MM.1S (cell line): ENCODE measurements at regions not wholly inside any gene's neighbourhood (a gene's known extent, or its start where the extent isn't known, plus 50 kb on each side); places are given as distances from the start of the nearest gene placed in this dataset.

Experiments used
- DNase-seq: peaks from one replicate; pipeline ENCODE4 v3.0.0-alpha.2; 2015
- H2AFZ ChIP-seq: fragments of 300-600 bp; sonication (generic); 2 replicates; pipeline ENCODE4 v1.6.0; 2016; ENCODE audit warnings: antibody characterized with exemption, low read length
- H3F3A ChIP-seq: fragments of 300-600 bp; sonication (generic); 2 replicates; pipeline ENCODE4 v1.6.1; 2016; ENCODE audit warnings: mild to moderate bottlenecking, antibody characterized with exemption, low read length, moderate library complexity, mixed read lengths; ENCODE audit not compliant: insufficient read depth
- H3K27ac ChIP-seq: fragments of 300-600 bp; sonication (generic); 2 replicates; pipeline ENCODE4 v1.5.1; 2016; ENCODE audit warnings: mild to moderate bottlenecking, low read length
- H3K27me3 ChIP-seq: fragments of 300-600 bp; sonication (generic); replicated peaks from 2 replicates; pipeline ENCODE4 v1.6.0; 2016; ENCODE audit warnings: low read length; ENCODE audit not compliant: insufficient read depth
- H3K36me3 ChIP-seq: fragments of 300-600 bp; sonication (generic); replicated peaks from 2 replicates; pipeline ENCODE4 v1.6.1; 2016; ENCODE audit warnings: mild to moderate bottlenecking, low read length, mixed read lengths; ENCODE audit not compliant: insufficient read depth
- H3K4me1 ChIP-seq: fragments of 300-600 bp; sonication (generic); 2 replicates; pipeline ENCODE4 v1.6.1; 2016; ENCODE audit warnings: low read length, mixed read lengths
- H3K4me2 ChIP-seq: fragments of 300-600 bp; sonication (generic); 2 replicates; pipeline ENCODE4 v1.6.0; 2016; ENCODE audit warnings: low read depth, low read length
- H3K4me3 ChIP-seq: fragments of 300-600 bp; sonication (generic); 2 replicates; pipeline ENCODE4 v1.5.1; 2016; ENCODE audit warnings: low read length, mixed read lengths
- H3K79me2 ChIP-seq: fragments of 300-600 bp; sonication (generic); 2 replicates; pipeline ENCODE4 v1.6.1; 2016; ENCODE audit warnings: mixed run types, low read length, mixed read lengths
- H3K9ac ChIP-seq: fragments of 300-600 bp; sonication (generic); 2 replicates; pipeline ENCODE4 v1.6.1; 2016; ENCODE audit warnings: low read length, mixed read lengths
- H3K9me2 ChIP-seq: fragments of 300-600 bp; sonication (generic); replicated peaks from 2 replicates; pipeline ENCODE4 v1.6.1; 2016; ENCODE audit warnings: mild to moderate bottlenecking, low read length, mixed read lengths; ENCODE audit not compliant: insufficient read depth
- H3K9me3 ChIP-seq: fragments of 300-600 bp; sonication (generic); replicated peaks from 2 replicates; pipeline ENCODE4 v1.6.1; 2016; ENCODE audit warnings: mild to moderate bottlenecking, low read length, mixed read lengths; ENCODE audit not compliant: insufficient read depth
- H4K20me1 ChIP-seq: fragments of 300-600 bp; sonication (generic); 2 replicates; pipeline ENCODE4 v1.6.1; 2016; ENCODE audit warnings: mild to moderate bottlenecking, low read length, moderate library complexity, mixed read lengths; ENCODE audit not compliant: insufficient read depth
- EZH2 ChIP-seq: fragments of 300-600 bp; sonication (generic); optimal IDR thresholded peaks from 2 replicates; pipeline ENCODE3; 2017; ENCODE audit warnings: low read depth, mild to moderate bottlenecking, antibody characterized with exemption, low read length, mixed read lengths
- EZH2phosphoT487 ChIP-seq: fragments of 300-600 bp; sonication (generic); IDR thresholded peaks from 2 replicates; pipeline ENCODE4 v1.6.1; 2018; ENCODE audit warnings: antibody characterized with exemption, low read length
- TF ChIP-seq, protein P1 (sequence below): fragments of 300-600 bp; sonication (generic); IDR thresholded peaks from 2 replicates; pipeline ENCODE4 v1.5.1; 2016; ENCODE audit warnings: antibody characterized with exemption, low read length, mixed read lengths

DNA sequence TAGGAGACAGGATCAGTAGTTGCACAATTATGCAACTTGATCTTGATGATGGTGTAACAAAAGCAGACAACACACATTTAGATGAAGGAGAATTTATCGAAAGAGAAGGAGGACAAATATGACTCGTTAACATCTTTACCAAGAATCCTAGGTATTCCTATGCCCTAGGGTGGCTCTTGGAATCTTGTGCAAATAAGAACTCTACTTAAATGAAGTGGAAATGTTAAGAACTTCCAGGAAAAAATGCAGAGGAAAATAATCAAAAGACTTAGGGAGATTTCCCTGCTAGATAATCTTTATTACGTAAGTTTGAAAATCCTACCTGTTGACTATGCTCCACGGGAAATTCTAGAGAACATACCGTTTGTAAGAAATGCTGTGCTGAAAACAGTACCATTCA, 485.4 kb downstream of the POM121L12 start:
- Histone ChIP-seq H4K20me1 (no peaks in the 10 kb centered on the region), H3K36me3 (no peaks in the 10 kb centered on the region), H3K4me2 (no peak overlapping the region), H3K27me3 (no peaks in the 10 kb centered on the region), H3F3A (no peaks in the 10 kb centered on the region), H2AFZ (no peak overlapping the region), H3K9me2 (no peaks in the 10 kb centered on the region), H3K9me3 (no peaks in the 10 kb centered on the region), H3K79me2 (no peaks in the 10 kb centered on the region), H3K4me1 (no peaks in the 10 kb centered on the region), H3K9ac (no peak overlapping the region), H3K27ac (no peak overlapping the region), H3K4me3 (no peak overlapping the region)
- TF ChIP-seq, protein P1, sequence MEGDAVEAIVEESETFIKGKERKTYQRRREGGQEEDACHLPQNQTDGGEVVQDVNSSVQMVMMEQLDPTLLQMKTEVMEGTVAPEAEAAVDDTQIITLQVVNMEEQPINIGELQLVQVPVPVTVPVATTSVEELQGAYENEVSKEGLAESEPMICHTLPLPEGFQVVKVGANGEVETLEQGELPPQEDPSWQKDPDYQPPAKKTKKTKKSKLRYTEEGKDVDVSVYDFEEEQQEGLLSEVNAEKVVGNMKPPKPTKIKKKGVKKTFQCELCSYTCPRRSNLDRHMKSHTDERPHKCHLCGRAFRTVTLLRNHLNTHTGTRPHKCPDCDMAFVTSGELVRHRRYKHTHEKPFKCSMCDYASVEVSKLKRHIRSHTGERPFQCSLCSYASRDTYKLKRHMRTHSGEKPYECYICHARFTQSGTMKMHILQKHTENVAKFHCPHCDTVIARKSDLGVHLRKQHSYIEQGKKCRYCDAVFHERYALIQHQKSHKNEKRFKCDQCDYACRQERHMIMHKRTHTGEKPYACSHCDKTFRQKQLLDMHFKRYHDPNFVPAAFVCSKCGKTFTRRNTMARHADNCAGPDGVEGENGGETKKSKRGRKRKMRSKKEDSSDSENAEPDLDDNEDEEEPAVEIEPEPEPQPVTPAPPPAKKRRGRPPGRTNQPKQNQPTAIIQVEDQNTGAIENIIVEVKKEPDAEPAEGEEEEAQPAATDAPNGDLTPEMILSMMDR = no peak
- TF ChIP-seq EZH2 (no peak), EZH2phosphoT487 (no peak)
- no peak for DNase-seq

DNA sequence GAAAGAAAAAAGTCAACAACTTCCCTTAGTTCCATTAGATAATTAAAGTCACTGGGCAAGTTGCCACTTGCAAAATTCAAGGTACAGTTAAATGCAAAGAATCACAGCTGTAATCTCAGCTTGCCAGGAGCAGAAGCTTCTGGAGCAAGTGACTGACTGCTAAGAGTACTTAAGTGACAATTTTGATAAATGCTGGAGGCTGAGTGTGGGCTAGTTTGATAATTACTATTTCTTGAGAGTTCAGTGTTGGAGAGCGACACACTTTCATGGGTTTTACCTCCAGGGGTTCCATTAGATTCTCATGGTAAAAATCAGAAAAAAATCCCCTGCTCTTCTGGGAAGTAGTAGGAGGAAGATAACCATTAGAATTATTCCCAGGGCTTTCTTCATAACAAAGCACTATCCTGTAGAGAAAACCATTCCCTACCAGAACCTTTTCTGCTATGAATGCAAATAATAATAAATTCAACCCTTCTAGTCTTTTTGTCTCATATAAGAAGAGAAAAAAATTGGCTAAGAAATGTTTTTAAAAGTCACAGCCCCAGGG, 486.3 kb downstream of the POM121L12 start:
- Histone ChIP-seq H3K36me3 (no peaks in the 10 kb centered on the region), H4K20me1 (no peaks in the 10 kb centered on the region), H3K79me2 (no peaks in the 10 kb centered on the region), H2AFZ (no peak overlapping the region), H3K9ac (no peak overlapping the region), H3K4me1 (no peaks in the 10 kb centered on the region), H3K4me3 (no peak overlapping the region), H3K27ac (no peak overlapping the region), H3F3A (no peaks in the 10 kb centered on the region), H3K27me3 (no peaks in the 10 kb centered on the region), H3K9me3 (no peaks in the 10 kb centered on the region), H3K9me2 (no peaks in the 10 kb centered on the region), H3K4me2 (no peak overlapping the region)
- DNase-seq = no peak
- TF ChIP-seq EZH2phosphoT487 (no peak), EZH2 (no peak)
- TF ChIP-seq, protein P1 = no peak

DNA sequence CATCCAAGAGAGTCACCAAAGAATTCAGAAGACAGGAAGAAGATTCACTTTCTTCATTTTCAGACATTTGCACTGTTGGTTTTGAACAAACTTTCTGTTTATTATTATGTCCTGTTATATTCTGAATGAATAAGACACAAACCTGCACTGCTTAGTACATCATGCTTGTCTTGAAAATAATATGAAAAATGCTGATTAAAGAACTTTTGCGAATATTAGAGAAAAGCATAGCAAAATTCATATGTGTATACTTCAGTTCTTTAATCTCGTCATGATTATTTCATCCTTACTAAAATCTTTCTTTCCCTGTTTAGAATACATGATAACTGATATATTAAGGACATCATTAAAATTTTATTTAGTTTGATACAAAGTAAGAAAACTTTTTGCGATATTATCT, 504.1 kb downstream of the POM121L12 start:
- no peak overlapping the region for H3K4me3 ChIP-seq
- TF ChIP-seq EZH2 = no peak
- TF ChIP-seq EZH2phosphoT487 = no peak
- TF ChIP-seq, protein P1 = no peak
- H3K9ac ChIP-seq = no peak overlapping the region
- H3K4me2 ChIP-seq = no peak overlapping the region
- peaks cover 14% of the 10 kb centered on the region for H3K4me1 ChIP-seq
- H3K36me3 ChIP-seq = no peaks in the 10 kb centered on the region
- no peak overlapping the region for H3K27ac ChIP-seq
- H3K9me3 ChIP-seq = no peaks in the 10 kb centered on the region
- no peaks in the 10 kb centered on the region for H4K20me1 ChIP-seq
- no peak for DNase-seq
- no peaks in the 10 kb centered on the region for H3K79me2 ChIP-seq
- H3F3A ChIP-seq = peaks cover 4% of the 10 kb centered on the region; the same call in 1 of the 2 replicates
- H3K27me3 ChIP-seq = no peaks in the 10 kb centered on the region
- H2AFZ ChIP-seq = no peak overlapping the region
- no peaks in the 10 kb centered on the region for H3K9me2 ChIP-seq
